Right lobe of liver (tissue), 4 donors: ENCODE measurements at regions not wholly inside any gene's neighbourhood (a gene's known extent, or its start where the extent isn't known, plus 50 kb on each side); places are given as distances from the start of the nearest gene placed in this dataset.

Experiments used
- CTCF ChIP-seq, 4 donors: fragments of 200-600 bp in 3 of 4; fragments of 450-650 bp in 1 of 4; IDR thresholded peaks; one replicate each; pipeline versions ENCODE4 v1.5.1 to v1.8.0; 2016 to 2022; ENCODE audit warnings: antibody characterized with exemption in 4 of 4, mild to moderate bottlenecking in 2 of 4
- POLR2A ChIP-seq: fragments of 450-650 bp; IDR thresholded peaks from one replicate; pipeline ENCODE4 v1.6.1; 2017; ENCODE audit warnings: antibody characterized with exemption, mild to moderate bottlenecking
- donor health status: DM: no; HTN: no; CAD: no.
- donor health status: DM: no; HTN: no; CAD: no.
- donor health status: DM: no; HTN: yes; CAD: no.

- TF ChIP-seq CTCF (IDR thresholded peaks at IDR 0.05) (no peak), POLR2A (no peak)
These were observed 98.1 kb downstream of the KCTD15 start for GRCh38 chr19:33894787-33895186.
